PC-9 (cell line): ENCODE measurements at regions not wholly inside any gene's neighbourhood (a gene's known extent, or its start where the extent isn't known, plus 50 kb on each side); places are given as distances from the start of the nearest gene placed in this dataset.

Experiments used
- BruUV-seq: library from RNA; stranded (reverse); fragments of 400-500 nt; replicated peaks from 2 replicates; lab custom pipeline; 2021; lab: Mats Ljungman, UMichigan
- CTCF ChIA-PET: fragments of 300-600 bp; sonication (Branson Sonifier 250); formaldehyde crosslinking; loops from one replicate; lab custom pipeline; 2022; ENCODE audit warnings: antibody characterized with exemption; lab: Charles Lee
- POLR2A ChIA-PET: fragments of 300-600 bp; sonication (Branson Sonifier 250); formaldehyde crosslinking; loops from one replicate; lab custom pipeline; 2022; ENCODE audit warnings: antibody characterized with exemption; ENCODE audit not compliant: unreplicated experiment; lab: Charles Lee
- DNase-seq, 2 experiments: peaks; one replicate each; pipeline versions ENCODE4 v3.0.0 to v3.0.0-alpha.2; 2015 to 2022; ENCODE audit warnings: mixed read lengths in 1 of 2
- H2AFZ ChIP-seq: fragments of 200-600 bp; sonication (generic); 2 replicates; pipeline ENCODE4 v1.8.1; 2017; ENCODE audit warnings: antibody characterized with exemption
- H3F3A ChIP-seq: fragments of 200-600 bp; sonication (generic); 2 replicates; pipeline ENCODE4 v1.8.1; 2017; ENCODE audit warnings: antibody characterized with exemption, mild to moderate bottlenecking, low read depth; ENCODE audit not compliant: insufficient read depth
- H3K27ac ChIP-seq: fragments of 200-600 bp; sonication (generic); 2 replicates; pipeline ENCODE4 v1.6.1; 2016; ENCODE audit warnings: mixed run types
- H3K27me3 ChIP-seq: fragments of 200-600 bp; sonication (generic); 2 replicates; pipeline ENCODE4 v1.6.1; 2016; ENCODE audit warnings: low read depth, mixed run types; ENCODE audit not compliant: insufficient read depth
- H3K36me3 ChIP-seq: fragments of 200-600 bp; sonication (generic); 2 replicates; pipeline ENCODE4 v1.6.1; 2016; ENCODE audit warnings: low read depth, mixed run types
- H3K4me1 ChIP-seq: fragments of 200-600 bp; sonication (generic); replicated peaks from 2 replicates; pipeline ENCODE4 v1.6.1; 2016; ENCODE audit warnings: mixed run types; ENCODE audit not compliant: insufficient read depth
- H3K4me2 ChIP-seq: fragments of 200-600 bp; sonication (generic); 2 replicates; pipeline ENCODE4 v1.6.1; 2017; ENCODE audit warnings: mixed run types
- H3K4me3 ChIP-seq: fragments of 200-600 bp; sonication (generic); 2 replicates; pipeline ENCODE4 v1.6.1; 2016; ENCODE audit warnings: mixed run types
- H3K79me2 ChIP-seq: fragments of 200-600 bp; sonication (generic); 2 replicates; pipeline ENCODE4 v1.6.1; 2017; ENCODE audit warnings: low read depth, mixed run types
- H3K9me2 ChIP-seq: fragments of 200-600 bp; sonication (generic); 2 replicates; pipeline ENCODE4 v1.8.1; 2017; ENCODE audit warnings: mild to moderate bottlenecking; ENCODE audit not compliant: insufficient read depth
- H3K9me3 ChIP-seq: fragments of 200-600 bp; sonication (generic); 2 replicates; pipeline ENCODE4 v1.8.1; 2016; ENCODE audit warnings: low read depth; ENCODE audit not compliant: insufficient read depth
- H4K20me1 ChIP-seq: fragments of 200-600 bp; sonication (generic); 2 replicates; pipeline ENCODE4 v1.8.1; 2017; ENCODE audit not compliant: insufficient read depth
- EZH2 ChIP-seq: fragments of 200-600 bp; sonication (generic); IDR thresholded peaks from 2 replicates; pipeline ENCODE4 v1.8.0; 2017; ENCODE audit warnings: antibody characterized with exemption, low read depth
- intact Hi-C: fragments of 100-400 bp; cut with micrococcal nuclease; formaldehyde crosslinking; loops from one replicate; pipeline ENCODE4 v1.10.0; 2022; ENCODE audit not compliant: unreplicated experiment
- TF ChIP-seq, protein P1 (sequence below): fragments of 200-600 bp; sonication (generic); conservative IDR thresholded peaks from 2 replicates; pipeline ENCODE4 v1.6.1; 2017; ENCODE audit warnings: mixed run types, antibody characterized with exemption, mild to moderate bottlenecking, moderate library complexity

DNA sequence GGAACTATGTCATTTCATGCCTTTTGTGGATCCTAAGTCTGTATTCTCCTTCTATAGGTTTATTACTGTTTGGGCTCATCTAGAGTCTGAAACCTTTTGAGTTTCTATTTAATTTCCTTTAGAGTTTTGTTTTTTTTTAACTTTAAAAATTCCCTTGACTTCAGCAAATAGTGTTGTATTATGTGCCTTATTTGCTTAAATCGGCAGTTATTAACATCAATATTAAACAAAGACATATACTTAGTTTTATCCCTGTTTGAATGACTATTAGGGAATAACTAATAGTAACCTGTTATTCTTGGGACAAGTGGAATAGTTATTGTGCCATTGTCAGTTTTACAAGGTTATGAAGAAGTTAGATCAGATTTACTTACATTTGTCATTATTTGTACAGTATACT lies 112.8 kb upstream of the NUDT6 start:
- no peaks in the 10 kb centered on the region for H4K20me1 ChIP-seq
- H3K79me2 ChIP-seq, result no peaks in the 10 kb centered on the region
- no peaks in the 10 kb centered on the region for H3F3A ChIP-seq
- no peak overlapping the region for H3K4me2 ChIP-seq
- no TSS peak for BruUV-seq
- no peak overlapping the region for H3K4me3 ChIP-seq
- no peak overlapping the region for H3K27ac ChIP-seq
- H3K9me3 ChIP-seq, result no peaks in the 10 kb centered on the region
- no peak overlapping the region for H2AFZ ChIP-seq
- POLR2A ChIA-PET, result no interaction called here
- H3K36me3 ChIP-seq, result no peaks in the 10 kb centered on the region; the same call in 1 of the 2 replicates
- no peak for TF ChIP-seq EZH2
- TF ChIP-seq, protein P1, sequence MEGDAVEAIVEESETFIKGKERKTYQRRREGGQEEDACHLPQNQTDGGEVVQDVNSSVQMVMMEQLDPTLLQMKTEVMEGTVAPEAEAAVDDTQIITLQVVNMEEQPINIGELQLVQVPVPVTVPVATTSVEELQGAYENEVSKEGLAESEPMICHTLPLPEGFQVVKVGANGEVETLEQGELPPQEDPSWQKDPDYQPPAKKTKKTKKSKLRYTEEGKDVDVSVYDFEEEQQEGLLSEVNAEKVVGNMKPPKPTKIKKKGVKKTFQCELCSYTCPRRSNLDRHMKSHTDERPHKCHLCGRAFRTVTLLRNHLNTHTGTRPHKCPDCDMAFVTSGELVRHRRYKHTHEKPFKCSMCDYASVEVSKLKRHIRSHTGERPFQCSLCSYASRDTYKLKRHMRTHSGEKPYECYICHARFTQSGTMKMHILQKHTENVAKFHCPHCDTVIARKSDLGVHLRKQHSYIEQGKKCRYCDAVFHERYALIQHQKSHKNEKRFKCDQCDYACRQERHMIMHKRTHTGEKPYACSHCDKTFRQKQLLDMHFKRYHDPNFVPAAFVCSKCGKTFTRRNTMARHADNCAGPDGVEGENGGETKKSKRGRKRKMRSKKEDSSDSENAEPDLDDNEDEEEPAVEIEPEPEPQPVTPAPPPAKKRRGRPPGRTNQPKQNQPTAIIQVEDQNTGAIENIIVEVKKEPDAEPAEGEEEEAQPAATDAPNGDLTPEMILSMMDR, result no peak
- CTCF ChIA-PET, result no interaction called here
- no peaks in the 10 kb centered on the region for H3K9me2 ChIP-seq
- intact Hi-C loops, result no loop called here
- DNase-seq, result no peak
- no peaks in the 10 kb centered on the region for H3K4me1 ChIP-seq
- H3K27me3 ChIP-seq, result no peaks in the 10 kb centered on the region

DNA sequence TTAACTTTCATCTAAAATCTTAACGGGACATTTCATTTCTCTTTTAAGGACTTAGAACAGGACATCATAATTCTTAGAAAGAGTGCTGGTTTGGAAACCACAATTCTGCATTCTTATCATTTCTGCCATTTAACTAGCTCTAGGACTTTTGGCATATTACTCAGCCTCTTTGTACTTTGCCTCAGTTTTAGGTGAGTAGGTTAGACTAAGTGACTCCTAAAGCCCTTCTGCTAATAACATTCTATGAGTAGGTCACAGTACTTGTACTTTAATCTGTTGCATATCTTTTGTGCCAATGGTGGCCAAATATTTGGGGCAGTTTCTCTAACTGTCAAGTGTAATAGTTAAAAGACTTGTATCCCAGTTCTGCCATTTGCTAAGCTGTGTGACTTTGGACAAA lies 115.4 kb upstream of the NUDT6 start:
- Histone ChIP-seq H3K79me2 (no peaks in the 10 kb centered on the region), H3K27me3 (no peaks in the 10 kb centered on the region), H3K4me3 (no peak overlapping the region), H3K9me3 (peaks cover 7% of the 10 kb centered on the region), H3K4me1 (no peaks in the 10 kb centered on the region), H4K20me1 (no peaks in the 10 kb centered on the region), H3K4me2 (no peak overlapping the region), H3F3A (0 out of 2 replicates have a peak, but pooled peaks cover 3% of the 10 kb centered on the region), H3K27ac (no peak overlapping the region), H3K9me2 (no peaks in the 10 kb centered on the region), H2AFZ (no peak overlapping the region), H3K36me3 (0 out of 2 replicates have a peak, but pooled peaks cover 5% of the 10 kb centered on the region)
- DNase-seq, result no peak
- TF ChIP-seq, protein P1, result no peak
- no peak for TF ChIP-seq EZH2
- no TSS peak for BruUV-seq
- intact Hi-C loops, result no loop called here
- POLR2A ChIA-PET, result no interaction called here
- CTCF ChIA-PET, result no interaction called here

DNA sequence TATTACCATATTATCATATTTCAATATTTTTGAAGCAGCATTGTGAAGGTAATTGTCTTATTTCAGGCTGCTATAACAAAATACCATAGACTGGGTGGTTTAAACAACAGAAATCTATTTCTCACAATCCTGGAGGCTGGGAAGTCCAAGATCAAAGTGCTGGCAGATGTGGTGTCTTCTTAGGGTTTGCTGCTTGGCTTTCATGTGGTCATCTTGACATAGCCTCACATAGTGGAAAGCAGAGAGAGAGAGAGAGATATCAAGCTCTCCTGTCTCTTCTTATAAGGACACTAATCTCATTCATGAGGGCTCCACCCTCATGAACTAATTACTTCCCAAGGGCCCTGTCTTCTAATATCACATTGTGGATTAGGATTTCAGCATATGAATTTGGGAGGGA lies 119.7 kb upstream of the NUDT6 start:
- Histone ChIP-seq H3K27ac (no peak overlapping the region), H3K4me1 (no peaks in the 10 kb centered on the region), H3K9me3 (peaks cover 12% of the 10 kb centered on the region), H3K4me2 (no peak overlapping the region), H3K79me2 (no peaks in the 10 kb centered on the region), H3K27me3 (no peaks in the 10 kb centered on the region), H3K9me2 (no peaks in the 10 kb centered on the region), H3F3A (0 out of 2 replicates have a peak, but pooled peaks cover 3% of the 10 kb centered on the region), H4K20me1 (no peaks in the 10 kb centered on the region), H3K36me3 (0 out of 2 replicates have a peak, but pooled peaks cover 5% of the 10 kb centered on the region), H2AFZ (no peak overlapping the region), H3K4me3 (no peak overlapping the region)
- intact Hi-C loops, result no loop called here
- ChIA-PET POLR2A (no interaction called here), CTCF (no interaction called here)
- TF ChIP-seq, protein P1, result no peak
- no peak for TF ChIP-seq EZH2
- no TSS peak for BruUV-seq
- DNase-seq, result no peak
